ENCODE measurements at regions not wholly inside any gene's neighbourhood (a gene's known extent, or its start where the extent isn't known, plus 50 kb on each side); places are given as distances from the start of the nearest gene placed in this dataset.

GRCh38 chr3:82643948-82644347, 882.5 kb upstream of the GBE1 start:
- no peak for DNase-seq
- no peak overlapping the region for H3K23ac ChIP-seq (ENCODE audit: low read length)
- H4K12ac ChIP-seq (ENCODE audit: low read depth, low read length), result no peak overlapping the region
- H3K4ac ChIP-seq (ENCODE audit: low read depth, low read length), result no peak overlapping the region
- H3K27me3 ChIP-seq (ENCODE audit: insufficient read depth, low read length), result no peaks in the 10 kb centered on the region
- no peak overlapping the region for H3K9ac ChIP-seq (ENCODE audit: low read length)
- H3K27ac ChIP-seq (ENCODE audit: low read depth, low read length), result no peak overlapping the region
- H2BK5ac ChIP-seq (ENCODE audit: low read depth, low read length, poor library complexity), result no peak overlapping the region
- H3K4me3 ChIP-seq (ENCODE audit: low read depth, low read length), result no peak overlapping the region
- no peaks in the 10 kb centered on the region for H3K36me3 ChIP-seq (ENCODE audit: control insufficient read depth in 1 of 2, insufficient read depth in 2 of 2, low read length in 2 of 2)
- no peaks in the 10 kb centered on the region for H3K4me1 ChIP-seq (ENCODE audit: control insufficient read depth in 1 of 2, insufficient read depth in 2 of 2, low read length in 2 of 2)
- no peak overlapping the region for H4K8ac ChIP-seq (ENCODE audit: low read depth, low read length)
- H3K18ac ChIP-seq (ENCODE audit: low read length), result no peak overlapping the region
- H3K9me3 ChIP-seq (ENCODE audit: insufficient read depth, low read depth, low read length), result peaks cover 4% of the 10 kb centered on the region
- H4K91ac ChIP-seq (ENCODE audit: low read depth, low read length), result no peak overlapping the region
- H2BK120ac ChIP-seq (ENCODE audit: insufficient read depth, low read length, poor library complexity), result no peak overlapping the region
- no peak overlapping the region for H3K14ac ChIP-seq (ENCODE audit: low read length)
- H2AK5ac ChIP-seq (ENCODE audit: low read length), result no peak overlapping the region
- H2BK12ac ChIP-seq (ENCODE audit: low read length), result no peak overlapping the region
- H3K79me1 ChIP-seq (ENCODE audit: low read length), result no peaks in the 10 kb centered on the region
- H3K4me2 ChIP-seq (ENCODE audit: low read length), result no peak overlapping the region
- no peaks in the 10 kb centered on the region for H3K79me2 ChIP-seq (ENCODE audit: control insufficient read depth, insufficient read depth, low read length, poor library complexity)
- no peak overlapping the region for H2AFZ ChIP-seq (ENCODE audit: insufficient read depth, low read length, poor library complexity)

- H3K4ac ChIP-seq (ENCODE audit: low read depth, low read length), result no peak overlapping the region
- peaks cover 4% of the 10 kb centered on the region for H3K9me3 ChIP-seq (ENCODE audit: insufficient read depth, low read depth, low read length)
- no peak overlapping the region for H2BK12ac ChIP-seq (ENCODE audit: low read length)
- no CpG with 5 or more reads among the region's 2 CpGs for WGBS (ENCODE audit: extremely low coverage, insufficient coverage, insufficient read length)
- no peak overlapping the region for H3K9ac ChIP-seq (ENCODE audit: low read length)
- H2BK5ac ChIP-seq (ENCODE audit: low read depth, low read length, poor library complexity), result no peak overlapping the region
- no peak overlapping the region for H2BK120ac ChIP-seq (ENCODE audit: insufficient read depth, low read length, poor library complexity)
- no peak overlapping the region for H3K14ac ChIP-seq (ENCODE audit: low read length)
- H3K4me2 ChIP-seq (ENCODE audit: low read length), result no peak overlapping the region
- H3K79me2 ChIP-seq (ENCODE audit: control insufficient read depth, insufficient read depth, low read length, poor library complexity), result no peaks in the 10 kb centered on the region
- no peak overlapping the region for H4K91ac ChIP-seq (ENCODE audit: low read depth, low read length)
- no peaks in the 10 kb centered on the region for H3K79me1 ChIP-seq (ENCODE audit: low read length)
- H3K27me3 ChIP-seq (ENCODE audit: insufficient read depth, low read length), result no peaks in the 10 kb centered on the region
- peak in 1 of 2 donors; percentile 4 for DNase-seq
- no peak overlapping the region for H2AFZ ChIP-seq (ENCODE audit: insufficient read depth, low read length, poor library complexity)
- no peak overlapping the region for H3K4me3 ChIP-seq (ENCODE audit: low read depth, low read length)
- H3K4me1 ChIP-seq (ENCODE audit: control insufficient read depth in 1 of 2, insufficient read depth in 2 of 2, low read length in 2 of 2), result no peaks in the 10 kb centered on the region
- H3K18ac ChIP-seq (ENCODE audit: low read length), result no peak overlapping the region
- no peak overlapping the region for H2AK5ac ChIP-seq (ENCODE audit: low read length)
- no peaks in the 10 kb centered on the region for H3K36me3 ChIP-seq (ENCODE audit: control insufficient read depth in 1 of 2, insufficient read depth in 2 of 2, low read length in 2 of 2)
- H3K23ac ChIP-seq (ENCODE audit: low read length), result no peak overlapping the region
- H4K12ac ChIP-seq (ENCODE audit: low read depth, low read length), result no peak overlapping the region
- H3K27ac ChIP-seq (ENCODE audit: low read depth, low read length), result no peak overlapping the region
- H4K8ac ChIP-seq (ENCODE audit: low read depth, low read length), result no peak overlapping the region
Observed at GRCh38 chr3:82641701-82642100, 880.3 kb upstream of the GBE1 start.

- Histone ChIP-seq H3K4me1 (ENCODE audit: control insufficient read depth in 1 of 2, insufficient read depth in 2 of 2, low read length in 2 of 2) (no peaks in the 10 kb centered on the region), H3K79me2 (ENCODE audit: control insufficient read depth, insufficient read depth, low read length, poor library complexity) (no peaks in the 10 kb centered on the region), H3K27ac (ENCODE audit: low read depth, low read length) (no peak overlapping the region), H3K4me2 (ENCODE audit: low read length) (no peak overlapping the region), H3K79me1 (ENCODE audit: low read length) (no peaks in the 10 kb centered on the region), H2BK120ac (ENCODE audit: insufficient read depth, low read length, poor library complexity) (no peak overlapping the region), H2BK12ac (ENCODE audit: low read length) (no peak overlapping the region), H2AFZ (ENCODE audit: insufficient read depth, low read length, poor library complexity) (no peak overlapping the region), H2AK5ac (ENCODE audit: low read length) (no peak overlapping the region), H3K9ac (ENCODE audit: low read length) (no peak overlapping the region), H4K12ac (ENCODE audit: low read depth, low read length) (no peak overlapping the region), H3K23ac (ENCODE audit: low read length) (no peak overlapping the region), H3K4me3 (ENCODE audit: low read depth, low read length) (no peak overlapping the region), H4K91ac (ENCODE audit: low read depth, low read length) (no peak overlapping the region), H3K36me3 (ENCODE audit: control insufficient read depth in 1 of 2, insufficient read depth in 2 of 2, low read length in 2 of 2) (no peaks in the 10 kb centered on the region), H4K8ac (ENCODE audit: low read depth, low read length) (no peak overlapping the region), H2BK5ac (ENCODE audit: low read depth, low read length, poor library complexity) (no peak overlapping the region), H3K14ac (ENCODE audit: low read length) (no peak overlapping the region), H3K4ac (ENCODE audit: low read depth, low read length) (no peak overlapping the region), H3K9me3 (ENCODE audit: insufficient read depth, low read depth, low read length) (peaks cover 4% of the 10 kb centered on the region), H3K18ac (ENCODE audit: low read length) (no peak overlapping the region), H3K27me3 (ENCODE audit: insufficient read depth, low read length) (no peaks in the 10 kb centered on the region)
- no peak for DNase-seq
- no CpG with 5 or more reads among the region's 3 CpGs for WGBS (ENCODE audit: extremely low coverage, insufficient coverage, insufficient read length)
Observed at GRCh38 chr3:82640254-82640653, 878.8 kb upstream of the GBE1 start.

- no peaks in the 10 kb centered on the region for H3K79me1 ChIP-seq (ENCODE audit: low read length)
- no peak overlapping the region for H3K4ac ChIP-seq (ENCODE audit: low read depth, low read length)
- no peak overlapping the region for H2BK120ac ChIP-seq (ENCODE audit: insufficient read depth, low read length, poor library complexity)
- no peak overlapping the region for H4K8ac ChIP-seq (ENCODE audit: low read depth, low read length)
- H3K27ac ChIP-seq (ENCODE audit: low read depth, low read length), result no peak overlapping the region
- no peaks in the 10 kb centered on the region for H3K36me3 ChIP-seq (ENCODE audit: control insufficient read depth in 1 of 2, insufficient read depth in 2 of 2, low read length in 2 of 2)
- no peaks in the 10 kb centered on the region for H3K27me3 ChIP-seq (ENCODE audit: insufficient read depth, low read length)
- no peak overlapping the region for H4K91ac ChIP-seq (ENCODE audit: low read depth, low read length)
- no peak overlapping the region for H2BK12ac ChIP-seq (ENCODE audit: low read length)
- H3K18ac ChIP-seq (ENCODE audit: low read length), result no peak overlapping the region
- H3K4me1 ChIP-seq (ENCODE audit: control insufficient read depth in 1 of 2, insufficient read depth in 2 of 2, low read length in 2 of 2), result no peaks in the 10 kb centered on the region
- no peak overlapping the region for H2AK5ac ChIP-seq (ENCODE audit: low read length)
- peaks cover 4% of the 10 kb centered on the region for H3K9me3 ChIP-seq (ENCODE audit: insufficient read depth, low read depth, low read length)
- no peak overlapping the region for H4K12ac ChIP-seq (ENCODE audit: low read depth, low read length)
- no peak for DNase-seq
- H3K4me2 ChIP-seq (ENCODE audit: low read length), result no peak overlapping the region
- H2BK5ac ChIP-seq (ENCODE audit: low read depth, low read length, poor library complexity), result no peak overlapping the region
- WGBS (ENCODE audit: extremely low coverage, insufficient coverage, insufficient read length), result no CpG with 5 or more reads among the region's 5 CpGs
- H3K79me2 ChIP-seq (ENCODE audit: control insufficient read depth, insufficient read depth, low read length, poor library complexity), result no peaks in the 10 kb centered on the region
- no peak overlapping the region for H3K14ac ChIP-seq (ENCODE audit: low read length)
- H3K9ac ChIP-seq (ENCODE audit: low read length), result no peak overlapping the region
- no peak overlapping the region for H3K4me3 ChIP-seq (ENCODE audit: low read depth, low read length)
- no peak overlapping the region for H3K23ac ChIP-seq (ENCODE audit: low read length)
- H2AFZ ChIP-seq (ENCODE audit: insufficient read depth, low read length, poor library complexity), result no peak overlapping the region
Observed at GRCh38 chr3:82637574-82637973, 876.1 kb upstream of the GBE1 start.

Measured in trophoblast cell (in vitro differentiated cells and primary cell).